ENCODE measurements at regions not wholly inside any gene's neighbourhood (a gene's known extent, or its start where the extent isn't known, plus 50 kb on each side); places are given as distances from the start of the nearest gene placed in this dataset.
"Not testable (repeated sequence)": the region's sequence is repeated elsewhere in the genome, so short reads cannot be mapped to it uniquely, and the experiment has no call there.

DNA sequence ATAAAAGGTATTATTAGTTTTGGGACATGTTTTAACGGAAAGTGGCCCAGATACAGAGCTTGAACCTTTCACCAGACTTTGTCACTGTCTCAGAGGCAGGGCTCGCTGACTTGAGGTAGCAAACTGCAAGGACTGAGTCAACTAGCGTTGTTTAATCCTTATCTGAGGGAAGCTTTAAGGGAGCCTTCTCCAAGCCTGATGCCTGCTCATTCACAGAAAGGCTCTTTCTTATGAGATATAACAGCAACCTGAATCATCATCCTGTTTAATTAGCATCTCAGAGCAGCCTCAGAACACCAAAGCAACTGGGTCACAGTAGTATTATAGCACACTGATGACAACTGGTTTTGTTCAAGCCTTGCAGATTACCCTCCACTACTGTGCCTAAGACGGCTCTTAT lies 54.2 kb upstream of the CYP2D6 start:
- Histone ChIP-seq H3K27ac (ENCODE audit: low read depth, low read length) (no peak overlapping the region), H3K9me3 (ENCODE audit: control insufficient read depth, insufficient read depth, low read length) (no peaks in the 10 kb centered on the region), H3K4me1 (ENCODE audit: control insufficient read depth, insufficient read depth, low read length) (no peaks in the 10 kb centered on the region), H3K4me3 (ENCODE audit: low read depth, low read length) (no peak overlapping the region), H3K27me3 (ENCODE audit: control insufficient read depth, insufficient read depth, low read length) (no peaks in the 10 kb centered on the region), H3K36me3 (ENCODE audit: control insufficient read depth, insufficient read depth, low read length) (no peaks in the 10 kb centered on the region)
- DNase-seq (ENCODE audit: low read depth in 4 of 6, low spot score in 6 of 6) = no peak
- WGBS (ENCODE audit: insufficient coverage) = 81% methylated on average over 2 of the region's 4 CpGs

DNA sequence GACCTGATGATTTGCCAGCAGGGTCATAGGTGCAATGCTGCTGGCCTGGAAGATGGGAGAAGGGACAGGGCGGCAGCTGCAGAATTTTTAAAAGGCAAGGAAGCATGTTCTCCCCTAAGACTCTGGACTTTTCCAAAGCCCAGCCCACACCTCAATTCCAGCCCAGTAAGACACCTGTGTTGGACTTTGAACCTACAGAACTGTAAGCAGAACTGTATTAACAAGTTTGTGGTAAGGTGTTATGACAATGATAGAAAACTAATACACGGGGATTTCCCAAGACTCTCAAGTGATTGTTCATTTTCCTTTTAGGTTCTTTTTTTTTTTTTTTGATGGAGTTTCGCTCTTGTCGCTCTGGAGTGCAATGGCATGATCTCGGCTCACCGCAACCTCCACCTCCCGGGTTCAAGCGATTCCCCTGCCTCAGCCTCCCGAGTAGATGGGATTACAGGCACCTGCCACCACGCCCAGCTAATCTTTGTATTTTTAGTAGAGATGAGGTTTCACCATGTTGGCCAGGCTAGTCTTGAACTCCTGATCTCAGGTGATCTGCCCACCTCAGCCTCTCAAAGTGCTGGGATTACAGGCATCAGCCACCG lies 53.0 kb upstream of the CYP2D6 start:
- DNase-seq (ENCODE audit: low read depth in 4 of 6, low spot score in 6 of 6); H3K36me3 ChIP-seq (ENCODE audit: control insufficient read depth, insufficient read depth, low read length): not testable (repeated sequence)
- 100% methylated on average over 1 of the region's 11 CpGs for WGBS (ENCODE audit: insufficient coverage)

DNA sequence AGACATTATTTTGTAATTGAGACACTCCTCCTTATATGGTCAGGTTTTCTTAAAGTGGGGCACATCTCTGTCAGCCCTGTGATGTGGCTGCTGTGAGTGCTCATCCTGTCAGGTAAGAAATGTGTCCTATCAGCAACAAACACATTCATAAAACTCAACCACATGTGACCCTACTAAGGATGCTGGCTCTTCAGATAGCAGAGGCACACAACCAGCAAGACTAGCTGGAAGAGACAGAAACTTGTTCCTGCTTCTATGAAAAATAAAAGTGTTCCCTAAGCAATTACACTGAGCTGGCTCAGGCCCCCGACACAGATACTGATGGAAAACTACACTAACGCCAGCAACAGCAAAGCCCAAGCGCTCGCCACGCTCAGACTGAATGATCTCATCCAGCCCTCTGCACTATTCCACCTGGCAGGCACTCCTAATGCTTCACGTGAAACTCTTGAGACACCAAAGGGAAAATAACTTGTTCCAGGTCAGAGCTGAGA lies 49.8 kb upstream of the CYP2D6 start:
- H3K36me3 ChIP-seq (ENCODE audit: control insufficient read depth, insufficient read depth, low read length) = peaks cover 5% of the 10 kb centered on the region
- H3K9me3 ChIP-seq (ENCODE audit: control insufficient read depth, insufficient read depth, low read length) = no peaks in the 10 kb centered on the region
- peak in 2 of 6 donors; percentile 49 to 62 for DNase-seq (ENCODE audit: low read depth in 4 of 6, low spot score in 6 of 6)
- no peaks in the 10 kb centered on the region for H3K27me3 ChIP-seq (ENCODE audit: control insufficient read depth, insufficient read depth, low read length)
- no peak overlapping the region for H3K4me3 ChIP-seq (ENCODE audit: low read depth, low read length)
- H3K4me1 ChIP-seq (ENCODE audit: control insufficient read depth, insufficient read depth, low read length) = no peaks in the 10 kb centered on the region
- 47% methylated on average over 5 of the region's 6 CpGs for WGBS (ENCODE audit: insufficient coverage)
- H3K27ac ChIP-seq (ENCODE audit: low read depth, low read length) = no peak overlapping the region

More for the DNA sequence above, 53.0 kb upstream of the CYP2D6 start:
- not testable (repeated sequence) for H3K4me3 ChIP-seq (ENCODE audit: low read depth, low read length); H3K4me1 ChIP-seq (ENCODE audit: control insufficient read depth, insufficient read depth, low read length); H3K27me3 ChIP-seq (ENCODE audit: control insufficient read depth, insufficient read depth, low read length); H3K9me3 ChIP-seq (ENCODE audit: control insufficient read depth, insufficient read depth, low read length); H3K27ac ChIP-seq (ENCODE audit: low read depth, low read length)
